ENCODE measurements at regions not wholly inside any gene's neighbourhood (a gene's known extent, or its start where the extent isn't known, plus 50 kb on each side); places are given as distances from the start of the nearest gene placed in this dataset.
A peak's percentile ranks its signal among the peaks of the same experiment; 100 is the strongest.

DNA sequence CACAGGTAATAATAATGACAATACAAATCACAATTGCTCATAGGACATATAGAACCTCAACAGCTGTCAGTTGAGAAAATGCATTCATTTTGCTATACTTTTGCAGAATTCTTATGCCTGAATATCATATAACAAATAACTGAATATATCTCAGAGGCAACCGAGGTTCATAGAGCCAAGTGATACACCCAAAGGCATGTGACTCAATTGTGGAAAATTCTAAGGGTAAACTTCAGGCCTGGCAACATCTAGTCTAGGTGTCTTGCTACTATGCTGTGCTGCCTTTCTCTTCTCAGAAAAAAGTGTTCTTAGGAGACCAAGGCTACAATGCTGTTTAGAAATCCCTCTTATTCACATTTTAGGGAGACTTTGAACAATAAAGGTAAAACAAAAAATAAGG is 270.7 kb downstream of the BAMBI start:
- BruUV-seq (replicated peaks) = no TSS peak
- H3K4me1 ChIP-seq (ENCODE audit: insufficient read depth, low read length, poor library complexity, severe bottlenecking) = peaks cover 9% of the 10 kb centered on the region
- H3K9me3 ChIP-seq (ENCODE audit: low read depth, low read length, poor library complexity, severe bottlenecking) = peaks cover 5% of the 10 kb centered on the region
- no peak for DNase-seq (ENCODE audit: low spot score)
- intact Hi-C loops (cut with micrococcal nuclease; ENCODE audit: unreplicated experiment) = no loop called here
- ChIA-PET POLR2A (ENCODE audit: low non-redundant PET) (no interaction called here), CTCF (no interaction called here)
- no peak overlapping the region for H3K27ac ChIP-seq (ENCODE audit: low read depth, low read length, poor library complexity, severe bottlenecking)
- H3K36me3 ChIP-seq (ENCODE audit: insufficient read depth, low read length, poor library complexity, severe bottlenecking) = no peaks in the 10 kb centered on the region
- H3K4me3 ChIP-seq (ENCODE audit: low read depth, low read length, poor library complexity, severe bottlenecking) = no peak overlapping the region
- TF ChIP-seq EZH2 (IDR thresholded peaks at IDR 0.05; ENCODE audit: borderline replicate concordance, low read depth, low read length, poor library complexity, severe bottlenecking) = no peak
- TF ChIP-seq, protein P1, sequence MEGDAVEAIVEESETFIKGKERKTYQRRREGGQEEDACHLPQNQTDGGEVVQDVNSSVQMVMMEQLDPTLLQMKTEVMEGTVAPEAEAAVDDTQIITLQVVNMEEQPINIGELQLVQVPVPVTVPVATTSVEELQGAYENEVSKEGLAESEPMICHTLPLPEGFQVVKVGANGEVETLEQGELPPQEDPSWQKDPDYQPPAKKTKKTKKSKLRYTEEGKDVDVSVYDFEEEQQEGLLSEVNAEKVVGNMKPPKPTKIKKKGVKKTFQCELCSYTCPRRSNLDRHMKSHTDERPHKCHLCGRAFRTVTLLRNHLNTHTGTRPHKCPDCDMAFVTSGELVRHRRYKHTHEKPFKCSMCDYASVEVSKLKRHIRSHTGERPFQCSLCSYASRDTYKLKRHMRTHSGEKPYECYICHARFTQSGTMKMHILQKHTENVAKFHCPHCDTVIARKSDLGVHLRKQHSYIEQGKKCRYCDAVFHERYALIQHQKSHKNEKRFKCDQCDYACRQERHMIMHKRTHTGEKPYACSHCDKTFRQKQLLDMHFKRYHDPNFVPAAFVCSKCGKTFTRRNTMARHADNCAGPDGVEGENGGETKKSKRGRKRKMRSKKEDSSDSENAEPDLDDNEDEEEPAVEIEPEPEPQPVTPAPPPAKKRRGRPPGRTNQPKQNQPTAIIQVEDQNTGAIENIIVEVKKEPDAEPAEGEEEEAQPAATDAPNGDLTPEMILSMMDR (conservative IDR thresholded peaks at IDR 0.05; ENCODE audit: low read depth, low read length) = no peak
- no peaks in the 10 kb centered on the region for H3K27me3 ChIP-seq (replicated peaks; ENCODE audit: insufficient read depth, low read depth, low read length, poor library complexity)

DNA sequence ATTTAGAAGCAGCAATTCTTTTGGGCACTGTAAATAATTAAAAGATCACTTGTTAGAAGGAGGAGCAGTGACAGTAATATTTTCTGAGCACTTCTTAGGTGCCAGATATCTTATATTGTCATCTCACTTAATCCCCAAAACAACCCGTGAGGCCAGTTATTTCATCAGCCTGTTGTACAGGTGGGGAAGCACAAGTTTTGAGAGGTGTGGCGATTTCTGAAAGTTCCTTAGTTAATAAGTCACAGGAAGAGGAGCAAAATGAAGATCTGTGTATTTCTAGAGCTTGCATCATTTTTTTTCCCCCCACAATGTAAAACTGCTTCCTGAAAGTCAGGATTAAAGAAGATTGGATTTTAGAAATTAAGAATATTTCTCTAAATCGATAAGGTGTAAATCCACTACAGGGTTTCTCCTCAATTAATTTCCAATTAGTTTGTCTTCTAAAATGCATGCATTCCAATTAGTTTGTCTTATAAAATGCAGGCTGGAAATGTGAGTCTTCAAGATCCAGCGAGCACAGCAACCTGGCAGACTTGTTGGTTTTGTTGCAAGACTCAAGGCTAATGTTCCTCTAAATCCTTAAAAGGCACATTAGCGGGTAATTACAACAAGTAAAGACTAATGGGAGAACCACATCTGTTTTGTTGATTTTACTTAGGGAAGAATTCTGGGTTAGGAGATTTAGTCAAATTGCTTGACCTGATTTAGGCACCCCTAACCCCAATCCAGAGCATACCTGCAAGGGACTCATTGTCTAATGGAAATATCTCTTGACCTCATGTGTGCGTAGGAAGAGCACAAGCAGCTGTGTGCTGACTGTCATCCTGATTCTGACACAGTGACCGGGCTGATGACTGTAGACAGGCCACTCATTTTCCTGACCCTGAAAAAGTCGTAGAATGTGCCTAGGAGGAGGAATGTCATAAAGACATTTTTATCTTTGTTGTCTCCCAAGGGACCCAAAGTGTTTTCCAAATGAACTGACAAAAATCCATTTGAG is 272.0 kb downstream of the BAMBI start:
- H3K27ac ChIP-seq (ENCODE audit: low read depth, low read length, poor library complexity, severe bottlenecking) = peak overlapping the region; percentile 44
- POLR2A ChIA-PET (ENCODE audit: low non-redundant PET) = no interaction called here
- intact Hi-C loops (cut with micrococcal nuclease; ENCODE audit: unreplicated experiment) = no loop called here
- H3K36me3 ChIP-seq (ENCODE audit: insufficient read depth, low read length, poor library complexity, severe bottlenecking) = no peaks in the 10 kb centered on the region
- BruUV-seq (replicated peaks) = no TSS peak
- peaks cover 9% of the 10 kb centered on the region for H3K4me1 ChIP-seq (ENCODE audit: insufficient read depth, low read length, poor library complexity, severe bottlenecking)
- no peak overlapping the region for H3K4me3 ChIP-seq (ENCODE audit: low read depth, low read length, poor library complexity, severe bottlenecking)
- DNase-seq (ENCODE audit: low spot score) = no peak
- CTCF ChIA-PET = no interaction called here
- no peaks in the 10 kb centered on the region for H3K27me3 ChIP-seq (replicated peaks; ENCODE audit: insufficient read depth, low read depth, low read length, poor library complexity)
- TF ChIP-seq, protein P1 (conservative IDR thresholded peaks at IDR 0.05; ENCODE audit: low read depth, low read length) = no peak
- TF ChIP-seq EZH2 (IDR thresholded peaks at IDR 0.05; ENCODE audit: borderline replicate concordance, low read depth, low read length, poor library complexity, severe bottlenecking) = no peak
- H3K9me3 ChIP-seq (ENCODE audit: low read depth, low read length, poor library complexity, severe bottlenecking) = peaks cover 5% of the 10 kb centered on the region

DNA sequence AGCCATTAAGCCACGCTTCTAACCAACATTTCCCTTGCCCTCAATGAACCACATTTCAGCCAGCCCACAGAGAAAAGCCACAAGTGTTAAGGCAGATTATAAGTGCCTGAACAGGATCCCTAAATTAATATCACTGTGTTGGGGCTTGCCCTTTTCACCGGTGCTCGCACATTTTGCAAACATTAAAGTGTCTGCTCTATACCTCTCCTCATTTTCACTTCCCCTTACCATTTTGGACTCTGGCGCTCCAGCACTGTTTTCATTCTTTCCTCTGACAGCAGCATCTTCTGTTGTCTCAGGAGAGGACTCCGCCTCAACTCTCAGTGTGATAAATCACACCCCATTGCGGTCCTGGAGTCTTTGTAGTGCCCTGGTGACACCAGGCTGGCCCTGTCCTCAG is 274.2 kb downstream of the BAMBI start:
- POLR2A ChIA-PET (ENCODE audit: low non-redundant PET) = no interaction called here
- Histone ChIP-seq H3K27me3 (replicated peaks; ENCODE audit: insufficient read depth, low read depth, low read length, poor library complexity) (no peaks in the 10 kb centered on the region), H3K9me3 (ENCODE audit: low read depth, low read length, poor library complexity, severe bottlenecking) (no peaks in the 10 kb centered on the region), H3K27ac (ENCODE audit: low read depth, low read length, poor library complexity, severe bottlenecking) (no peak overlapping the region), H3K4me1 (ENCODE audit: insufficient read depth, low read length, poor library complexity, severe bottlenecking) (peaks cover 9% of the 10 kb centered on the region), H3K4me3 (ENCODE audit: low read depth, low read length, poor library complexity, severe bottlenecking) (no peak overlapping the region), H3K36me3 (ENCODE audit: insufficient read depth, low read length, poor library complexity, severe bottlenecking) (no peaks in the 10 kb centered on the region)
- TF ChIP-seq, protein P1 (conservative IDR thresholded peaks at IDR 0.05; ENCODE audit: low read depth, low read length) = no peak
- no peak for TF ChIP-seq EZH2 (IDR thresholded peaks at IDR 0.05; ENCODE audit: borderline replicate concordance, low read depth, low read length, poor library complexity, severe bottlenecking)
- intact Hi-C loops (cut with micrococcal nuclease; ENCODE audit: unreplicated experiment) = no loop called here
- CTCF ChIA-PET = no interaction called here
- no peak for DNase-seq (ENCODE audit: low spot score)
- BruUV-seq (replicated peaks) = no TSS peak

Data from A673 (cell line).